HEK293T (cell line): ENCODE measurements at regions not wholly inside any gene's neighbourhood (a gene's known extent, or its start where the extent isn't known, plus 50 kb on each side); places are given as distances from the start of the nearest gene placed in this dataset.

ENCODE experiments used
- BHLHE40 ChIP-seq: fragments of 450-650 bp; IDR thresholded peaks from 2 replicates; pipeline ENCODE4 v1.6.1; 2016; ENCODE audit warnings: mild to moderate bottlenecking, moderate library complexity, borderline replicate concordance
- ELF4 ChIP-seq: fragments of 450-650 bp; IDR thresholded peaks from 2 replicates; pipeline ENCODE4 v1.6.1; 2017; ENCODE audit warnings: antibody characterized with exemption
- FOXA1 ChIP-seq: fragments of 450-650 bp; IDR thresholded peaks from 2 replicates; pipeline ENCODE4 v1.6.1; 2016; ENCODE audit warnings: mild to moderate bottlenecking
- FOXK2 ChIP-seq: fragments of 450-650 bp; IDR thresholded peaks from 2 replicates; pipeline ENCODE4 v1.6.1; 2016; ENCODE audit warnings: mild to moderate bottlenecking
- FOXM1 ChIP-seq: fragments of 450-650 bp; IDR thresholded peaks from 2 replicates; pipeline ENCODE4 v1.6.1; 2017; ENCODE audit warnings: mild to moderate bottlenecking, borderline replicate concordance
- HDGF ChIP-seq: fragments of 450-650 bp; IDR thresholded peaks from 2 replicates; pipeline ENCODE4 v1.6.1; 2017; ENCODE audit warnings: antibody characterized with exemption, borderline replicate concordance
- LEF1 ChIP-seq: fragments of 450-650 bp; IDR thresholded peaks from 2 replicates; pipeline ENCODE4 v1.6.1; 2017; ENCODE audit warnings: mild to moderate bottlenecking, borderline replicate concordance
- PKNOX1 ChIP-seq: fragments of 450-650 bp; IDR thresholded peaks from 2 replicates; pipeline ENCODE4 v1.6.1; 2016
- SP1 ChIP-seq: fragments of 450-650 bp; IDR thresholded peaks from 2 replicates; pipeline ENCODE4 v1.6.1; 2017
- SUZ12 ChIP-seq: fragments of 450-650 bp; IDR thresholded peaks from 2 replicates; pipeline ENCODE4 v1.6.1; 2016; ENCODE audit warnings: mild to moderate bottlenecking
- TARDBP ChIP-seq: fragments of 450-650 bp; IDR thresholded peaks from 2 replicates; pipeline ENCODE4 v1.6.1; 2016

GRCh38 chr3:182628531-182628930, 164.8 kb upstream of the ATP11B start:
- TF ChIP-seq BHLHE40 (no peak), HDGF (no peak), FOXM1 (no peak), TARDBP (no peak), SUZ12 (no peak), LEF1 (no peak), ELF4 (no peak), FOXK2 (no peak), SP1 (no peak), PKNOX1 (no peak), FOXA1 (no peak)
